A549 (cell line): ENCODE measurements at regions not wholly inside any gene's neighbourhood (a gene's known extent, or its start where the extent isn't known, plus 50 kb on each side); places are given as distances from the start of the nearest gene placed in this dataset.

Experiments used
- ATAC-seq, 2 experiments: fragments of 200-7000 bp in 1 of 2; fragments of >200 bp in 1 of 2; cut with Nextera tagmentation in 1 of 2; cut with Tn5 transposase in 1 of 2; 3 replicates each; pipeline versions ENCODE4 v1.8.0 to v1.9.1; 2018 to 2020; ENCODE audit warnings: mild to moderate bottlenecking in 1 of 2, moderate library complexity in 1 of 2
- CTCF ChIA-PET: fragments of 300-600 bp; sonication (Branson Sonifier 250); formaldehyde crosslinking; extraction: SDS; loops from one replicate; lab custom pipeline; 2021; ENCODE audit warnings: antibody characterized with exemption, inconsistent platforms; lab: Yijun Ruan, JAX
- POLR2A ChIA-PET: fragments of 350-600 bp; formaldehyde crosslinking; extraction: SDS; loops from one replicate; lab custom pipeline; 2021; ENCODE audit warnings: antibody characterized with exemption, inconsistent platforms; lab: Yijun Ruan, JAX
- DNase-seq, 2 experiments: peaks; one replicate each; pipeline versions ENCODE4 v3.0.0 to v3.0.0-alpha.2; 2011 to 2016; ENCODE audit warnings: low read depth in 1 of 2, low spot score in 1 of 2
- FAIRE-seq: peaks from 2 replicates; lab custom pipeline; 2011; peaks lifted over from hg19 to GRCh38; lab: Jason Lieb, UNC
- H3K27ac ChIP-seq, 2 experiments: fragments of >200 bp; sonication (Bioruptor Twin); formaldehyde crosslinking; 3 replicates each; pipeline ENCODE4 v1.5.1; 2016 to 2017
- H3K4me1 ChIP-seq: fragments of >200 bp; sonication (Bioruptor Twin); formaldehyde crosslinking; 3 replicates; pipeline ENCODE4 v1.6.1; 2016
- H3K4me2 ChIP-seq: fragments of >200 bp; sonication (Bioruptor Twin); formaldehyde crosslinking; 3 replicates; pipeline ENCODE4 v1.6.1; 2016
- H3K4me3 ChIP-seq: fragments of >200 bp; sonication (Bioruptor Twin); formaldehyde crosslinking; 3 replicates; pipeline ENCODE4 v1.5.1; 2016
- H3K9me3 ChIP-seq: fragments of >200 bp; sonication (Bioruptor Twin); formaldehyde crosslinking; 3 replicates; pipeline ENCODE4 v1.6.1; 2016
- ATOH8 ChIP-seq: fragments of 250-450 bp; sonication (Bioruptor Pico); IDR thresholded peaks from 2 replicates; pipeline ENCODE4 v1.5.0; 2020; ENCODE audit warnings: low read depth, mild to moderate bottlenecking, moderate library complexity
- CBX2 ChIP-seq: fragments of 200-600 bp; sonication (generic); IDR thresholded peaks from 2 replicates; pipeline ENCODE4 v1.6.1; 2016; ENCODE audit warnings: low read depth, mild to moderate bottlenecking, borderline replicate concordance
- CTCF ChIP-seq: fragments of >200 bp; sonication (Bioruptor Twin); formaldehyde crosslinking; IDR thresholded peaks from 3 replicates; pipeline ENCODE4 v1.5.1; 2016
- ELK1 ChIP-seq: fragments of 150-350 bp; IDR thresholded peaks from 2 replicates; pipeline ENCODE4 v1.6.1; 2014; ENCODE audit warnings: low read depth, mild to moderate bottlenecking, low read length
- ESRRA ChIP-seq: fragments of 150-350 bp; IDR thresholded peaks from 2 replicates; pipeline ENCODE4 v1.6.1; 2014; ENCODE audit warnings: mild to moderate bottlenecking, low read length, borderline replicate concordance
- FOSL2 ChIP-seq, 2 experiments: fragments of 450-650 bp in 1 of 2; fragments of >200 bp in 1 of 2; sonication (Bioruptor Twin) in 1 of 2; formaldehyde crosslinking; IDR thresholded peaks; 2 replicates each; pipeline versions ENCODE4 v1.5.0 to v1.6.1; 2016 to 2020; ENCODE audit warnings: mild to moderate bottlenecking in 1 of 2, moderate library complexity in 1 of 2
- GATA3 ChIP-seq: IDR thresholded peaks from 2 replicates; pipeline ENCODE4 v1.6.1; 2012; ENCODE audit warnings: borderline replicate concordance
- HDAC2 ChIP-seq: fragments of 200-600 bp; sonication (generic); IDR thresholded peaks from 2 replicates; pipeline ENCODE4 v1.6.1; 2016
- HES2 ChIP-seq: fragments of >200 bp; sonication (Bioruptor Twin); formaldehyde crosslinking; IDR thresholded peaks from 2 replicates; pipeline ENCODE4 v1.6.1; 2016
- HOXA7 ChIP-seq: fragments of 250-450 bp; sonication (Bioruptor Pico); IDR thresholded peaks from 2 replicates; pipeline ENCODE4 v1.5.0; 2020; ENCODE audit warnings: mild to moderate bottlenecking, moderate library complexity
- JUN ChIP-seq, 2 experiments: fragments of >200 bp; sonication (Bioruptor Twin); formaldehyde crosslinking; IDR thresholded peaks; 2 replicates in 1 of 2; 3 replicates in 1 of 2; pipeline ENCODE4 v1.6.1; 2016 to 2017
- JUNB ChIP-seq: fragments of >200 bp; sonication (Bioruptor Twin); formaldehyde crosslinking; IDR thresholded peaks from 2 replicates; pipeline ENCODE4 v1.6.1; 2016
- KDM1A ChIP-seq: fragments of 200-600 bp; sonication (generic); IDR thresholded peaks from 2 replicates; pipeline ENCODE4 v1.6.1; 2016; ENCODE audit warnings: low read depth, mild to moderate bottlenecking
- MAFK ChIP-seq: fragments of 450-650 bp; IDR thresholded peaks from 2 replicates; pipeline ENCODE4 v1.6.1; 2014; ENCODE audit not compliant: partially characterized antibody
- MAZ ChIP-seq: fragments of 150-350 bp; IDR thresholded peaks from 2 replicates; pipeline ENCODE4 v1.6.1; 2014; ENCODE audit warnings: antibody characterized with exemption, low read depth, low read length, borderline replicate concordance
- MYC ChIP-seq: IDR thresholded peaks from 2 replicates; pipeline ENCODE4 v1.6.1; 2012; ENCODE audit warnings: mild to moderate bottlenecking, inconsistent platforms, low read length, improper control_type of control experiment, borderline replicate concordance
- NPAS2 ChIP-seq: fragments of 250-450 bp; sonication (Bioruptor Pico); IDR thresholded peaks from 2 replicates; pipeline ENCODE4 v1.8.0; 2022; ENCODE audit warnings: mild to moderate bottlenecking, moderate library complexity, borderline replicate concordance
- PHF8 ChIP-seq: fragments of 200-600 bp; sonication (generic); IDR thresholded peaks from 2 replicates; pipeline ENCODE4 v1.6.1; 2016; ENCODE audit warnings: low read depth, mild to moderate bottlenecking, antibody characterized with exemption, moderate library complexity, borderline replicate concordance
- POLR2A ChIP-seq: IDR thresholded peaks from 2 replicates; pipeline ENCODE4 v1.6.1; 2012; ENCODE audit warnings: mild to moderate bottlenecking, low read length
- SMC3 ChIP-seq: fragments of >200 bp; sonication (Bioruptor Twin); formaldehyde crosslinking; IDR thresholded peaks from 3 replicates; pipeline ENCODE4 v1.6.1; 2018; ENCODE audit warnings: inconsistent platforms
- SREBF2 ChIP-seq: fragments of 450-650 bp; IDR thresholded peaks from 2 replicates; pipeline ENCODE4 v1.6.1; 2014; ENCODE audit warnings: mild to moderate bottlenecking, moderate library complexity
- USF2 ChIP-seq: fragments of 450-650 bp; IDR thresholded peaks from 2 replicates; pipeline ENCODE4 v1.6.1; 2014; ENCODE audit warnings: antibody characterized with exemption
- ZSCAN20 ChIP-seq: fragments of 250-450 bp; sonication (Bioruptor Pico); IDR thresholded peaks from 2 replicates; pipeline ENCODE4 v1.8.0; 2022; ENCODE audit warnings: mild to moderate bottlenecking, moderate library complexity
- WGBS: methylation state at CpG from one replicate; pipeline ENCODE4 v1.1.6; 2017; ENCODE audit errors: missing lambda C conversion rate; 5-methylcytosine and 5-hydroxymethylcytosine counted together

GRCh38 chr13:22399801-22400420, 729.0 kb downstream of the FGF9 start:
- FAIRE-seq: no peak
- no peak overlapping the region for H3K4me2 ChIP-seq
- TF ChIP-seq HDAC2 (no peak), HOXA7 (CRISPR knock-in tag) (no peak), CTCF (no peak), MAZ (no peak), ESRRA (no peak), POLR2A (no peak), SREBF2 (no peak), ELK1 (no peak), USF2 (no peak), JUNB (no peak), KDM1A (no peak), NPAS2 (no peak), PHF8 (no peak), ATOH8 (no peak), MYC (no peak), MAFK (no peak), JUN (IDR thresholded peaks at IDR 0.05) (no peak), FOSL2 (IDR thresholded peaks at IDR 0.05) (no peak), FOSL2 (CRISPR knock-in tag; IDR thresholded peaks at IDR 0.05) (no peak)
- TF ChIP-seq, all 56 proteins: peak for 0
- H3K4me3 ChIP-seq: no peak overlapping the region
- ChIA-PET CTCF (interaction anchor here (0.6 kb wide), 1 partner anchor 39 kb away, joined by 4 read pairs; no protein-coding TSS in a partner anchor), POLR2A (no interaction called here)
- no peak overlapping the region for H3K27ac ChIP-seq
- 20% methylated on average over 2 of the region's 2 CpGs for whole genome bisulfite sequencing
- H3K4me1 ChIP-seq: no peaks in the 10 kb centered on the region
- DNase-seq (no peak), ATAC-seq (no peak)
- no peaks in the 10 kb centered on the region for H3K9me3 ChIP-seq

- FAIRE-seq (no peak), ATAC-seq (no peak), DNase-seq (no peak)
- ChIA-PET CTCF (no interaction called here), POLR2A (no interaction called here)
- no peaks in the 10 kb centered on the region for H3K9me3 ChIP-seq
- no peaks in the 10 kb centered on the region for H3K4me1 ChIP-seq
- H3K4me3 ChIP-seq: no peak overlapping the region
- TF ChIP-seq SMC3 (no peak), GATA3 (no peak), CTCF (no peak), CBX2 (no peak), HES2 (no peak), NPAS2 (no peak), ZSCAN20 (CRISPR knock-in tag) (no peak)
- no peak overlapping the region for H3K4me2 ChIP-seq
- no peak overlapping the region for H3K27ac ChIP-seq
- 26% methylated on average over 4 of the region's 4 CpGs for WGBS
Observed at GRCh38 chr13:22402682-22403081, 731.8 kb downstream of the FGF9 start.
